Fibroblast of peridontal ligament (primary cell): ENCODE measurements at regions not wholly inside any gene's neighbourhood (a gene's known extent, or its start where the extent isn't known, plus 50 kb on each side); places are given as distances from the start of the nearest gene placed in this dataset.
"Not testable (repeated sequence)": the region's sequence is repeated elsewhere in the genome, so short reads cannot be mapped to it uniquely, and the experiment has no call there.

Experiments used
- DNase-seq: peaks from one replicate; pipeline ENCODE4 v3.0.0-alpha.2; 2010; ENCODE audit errors: extremely low read depth

DNA sequence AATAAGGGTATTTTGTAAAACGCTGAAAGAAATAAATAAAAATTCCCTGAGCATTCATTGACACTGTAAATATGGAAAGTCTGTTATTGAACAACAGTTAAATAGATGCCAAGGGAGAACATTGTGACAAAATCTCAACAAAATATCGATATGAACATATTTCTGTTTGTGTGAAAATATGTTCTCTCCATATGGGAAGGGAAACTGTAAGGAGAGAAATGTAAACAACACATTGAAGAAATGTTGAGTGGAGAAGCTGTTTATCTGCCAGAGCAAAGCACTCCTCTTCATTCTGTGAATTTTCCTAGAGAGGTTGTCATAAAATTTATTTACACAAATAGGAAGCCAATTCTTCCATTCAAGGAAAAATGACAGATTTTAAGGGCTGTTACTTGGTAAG is 57.1 kb upstream of the EOMES start:
- DNase-seq: no peak

DNA sequence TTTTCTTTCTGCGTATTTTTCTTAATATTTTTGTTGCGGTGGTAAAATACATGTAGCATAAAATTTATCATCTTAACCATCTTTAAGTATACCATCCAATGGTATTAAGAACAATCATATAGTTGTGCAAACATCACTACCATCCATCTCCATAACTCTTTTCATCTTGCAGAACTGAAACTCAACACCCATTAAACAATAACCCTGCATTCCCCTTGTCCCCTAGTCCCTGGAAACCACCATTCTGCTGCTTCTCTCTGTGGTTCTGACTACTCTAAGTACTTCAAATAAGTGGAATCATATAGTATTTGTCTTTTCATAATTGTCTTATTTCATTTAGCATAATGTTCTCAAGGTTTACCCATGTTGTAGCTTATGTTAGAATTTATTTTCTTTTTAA is 67.3 kb upstream of the EOMES start:
- no peak for DNase-seq

DNA sequence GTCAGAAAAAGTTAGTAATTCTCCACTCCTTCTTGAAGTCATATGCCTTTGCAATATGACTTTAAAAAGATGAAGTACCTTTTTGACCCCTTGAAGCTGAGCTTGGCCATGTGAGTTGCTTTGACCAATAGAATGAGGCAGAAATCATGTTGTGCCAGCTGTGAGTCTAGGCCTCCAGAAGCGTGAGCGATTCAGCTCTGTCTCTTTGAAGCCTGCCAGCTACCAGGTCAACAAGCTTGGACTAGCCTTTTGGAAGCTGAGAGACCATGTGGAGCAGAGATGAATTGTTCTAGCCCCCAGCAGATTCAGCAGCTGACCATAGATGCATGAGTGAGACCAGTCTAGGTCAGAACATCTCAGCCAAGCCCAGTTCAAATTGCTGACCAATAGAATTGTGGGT is 69.8 kb upstream of the EOMES start:
- DNase-seq: no peak

DNA sequence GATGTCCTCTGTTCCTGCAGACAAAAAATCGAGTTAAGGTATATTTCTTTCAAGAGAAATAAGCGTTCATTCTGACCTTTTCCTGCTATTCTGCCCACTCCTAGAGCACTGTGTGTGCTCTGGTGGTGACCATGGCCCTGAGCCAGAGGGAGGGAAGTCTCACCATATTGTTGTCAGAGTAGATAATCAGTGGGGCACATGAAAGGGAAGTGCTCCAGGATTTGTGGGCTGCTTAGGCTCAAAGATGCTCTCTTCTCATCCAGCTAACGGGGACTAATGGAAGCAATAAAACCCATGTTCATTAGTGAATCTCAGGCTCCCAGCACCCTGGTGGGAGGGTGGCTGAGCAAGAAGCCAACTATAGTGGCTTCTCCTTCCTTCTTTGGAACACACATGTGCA is 70.7 kb upstream of the EOMES start:
- no peak for DNase-seq

GRCh38 chr3:27794211-27794610 is 72.1 kb upstream of the EOMES start:
- DNase-seq: no peak

DNA sequence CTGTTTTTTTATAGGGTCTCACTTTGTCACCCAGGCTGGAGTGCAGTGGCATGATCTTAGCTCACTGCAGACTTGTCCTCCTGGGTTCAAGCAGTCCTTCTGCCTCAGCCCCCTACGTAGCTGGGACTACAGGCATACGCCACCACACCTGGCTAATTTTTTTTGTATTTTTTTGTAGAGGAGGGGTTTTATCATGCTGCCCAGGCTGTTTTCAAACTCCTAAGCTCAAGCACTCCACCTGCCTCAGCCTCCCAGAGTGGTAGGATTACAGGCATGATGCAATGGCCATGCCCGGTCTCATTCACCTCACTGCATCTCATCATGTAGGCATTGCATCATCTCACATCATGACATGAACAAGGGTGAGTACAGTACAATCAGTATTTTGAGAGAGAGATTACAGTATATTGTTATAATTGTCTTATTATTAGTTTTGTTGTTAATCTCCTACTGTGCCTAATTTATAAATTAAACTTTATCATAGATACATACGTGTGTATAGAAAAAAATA is 74.3 kb upstream of the EOMES start:
- no peak for DNase-seq

- no peak for DNase-seq
Measured at GRCh38 chr3:27797773-27798172, 75.7 kb upstream of the EOMES start.

- DNase-seq: no peak
Measured at GRCh38 chr3:27800261-27800660, 78.1 kb upstream of the EOMES start.

GRCh38 chr3:27802425-27802824 is 80.3 kb upstream of the EOMES start:
- DNase-seq: no peak

DNA sequence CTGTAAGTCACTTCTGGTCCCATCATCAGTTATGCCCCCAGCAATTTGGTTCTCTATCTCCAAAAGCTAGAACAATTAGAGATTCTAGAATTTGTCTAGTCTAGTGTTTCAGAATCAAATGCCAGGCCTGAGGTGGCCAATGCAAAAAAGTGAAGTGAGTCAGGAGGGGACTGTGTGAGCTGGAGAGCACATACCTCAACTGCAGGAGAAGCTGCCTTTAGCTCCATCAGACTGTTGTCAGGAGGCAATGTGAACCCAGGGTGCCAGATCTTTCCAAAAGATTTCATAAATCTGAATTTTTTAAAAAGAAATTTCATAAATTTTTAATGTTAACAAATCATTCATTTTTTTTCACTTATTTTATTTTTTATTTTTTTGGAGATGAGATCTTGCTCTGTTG is 80.7 kb upstream of the EOMES start:
- no peak for DNase-seq

DNA sequence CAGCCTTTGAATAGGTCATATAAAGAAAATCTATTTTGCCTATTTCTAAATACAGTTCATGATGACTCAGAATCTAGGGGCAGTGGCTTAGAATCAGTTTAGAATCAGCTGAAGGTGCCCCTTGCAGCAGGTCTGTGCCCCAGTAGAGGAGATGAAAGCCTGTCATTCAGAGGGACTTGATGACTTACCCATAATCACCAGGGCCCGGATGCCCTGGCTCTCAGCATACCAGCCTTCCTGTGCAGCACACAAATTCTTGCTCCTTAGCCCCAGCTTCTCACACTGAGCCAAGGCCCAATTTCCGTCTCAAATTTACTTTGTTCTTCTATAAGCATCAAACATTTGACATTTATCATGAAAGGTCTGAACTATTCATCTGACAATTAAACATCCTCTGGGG is 83.2 kb upstream of the EOMES start:
- no peak for DNase-seq

DNA sequence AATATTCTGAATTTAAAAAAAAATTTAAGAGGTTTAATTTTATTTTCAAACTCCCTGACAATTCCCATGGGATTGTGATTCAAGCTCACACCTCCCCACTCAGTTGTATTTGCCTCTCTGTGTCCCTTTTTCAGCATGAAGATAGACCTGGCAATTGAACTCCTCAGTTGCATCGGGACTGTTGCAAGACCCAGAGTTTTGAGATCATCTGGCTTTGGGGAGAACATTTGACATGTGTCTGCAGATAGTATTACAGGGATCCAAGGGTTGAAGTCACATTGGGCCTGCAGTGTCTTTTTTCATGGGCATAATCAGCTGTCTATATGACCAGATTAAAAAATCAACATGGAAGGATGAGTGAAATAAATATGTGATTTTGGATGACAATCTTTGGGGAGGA is 91.1 kb upstream of the EOMES start:
- no peak for DNase-seq

DNA sequence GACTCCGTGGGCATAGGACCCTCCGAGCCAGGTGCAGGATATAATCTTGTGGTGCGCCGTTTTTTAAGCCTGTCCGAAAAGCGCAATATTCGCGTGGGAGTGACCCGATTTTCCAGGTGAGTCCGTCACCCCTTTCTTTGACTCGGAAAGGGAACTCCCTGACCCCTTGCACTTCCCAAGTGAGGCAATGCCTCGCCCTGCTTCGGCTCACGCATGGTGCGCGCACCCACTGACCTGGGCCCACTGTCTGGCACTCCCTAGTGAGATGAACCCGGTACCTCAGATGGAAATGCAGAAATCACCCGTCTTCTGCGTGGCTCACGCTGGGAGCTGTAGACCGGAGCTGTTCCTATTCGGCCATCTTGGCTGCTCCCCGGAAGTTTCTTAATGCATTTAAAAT is 99.5 kb upstream of the EOMES start:
- not testable (repeated sequence) for DNase-seq

GRCh38 chr3:27824312-27825200 is 102.4 kb upstream of the EOMES start:
- no peak for DNase-seq

DNA sequence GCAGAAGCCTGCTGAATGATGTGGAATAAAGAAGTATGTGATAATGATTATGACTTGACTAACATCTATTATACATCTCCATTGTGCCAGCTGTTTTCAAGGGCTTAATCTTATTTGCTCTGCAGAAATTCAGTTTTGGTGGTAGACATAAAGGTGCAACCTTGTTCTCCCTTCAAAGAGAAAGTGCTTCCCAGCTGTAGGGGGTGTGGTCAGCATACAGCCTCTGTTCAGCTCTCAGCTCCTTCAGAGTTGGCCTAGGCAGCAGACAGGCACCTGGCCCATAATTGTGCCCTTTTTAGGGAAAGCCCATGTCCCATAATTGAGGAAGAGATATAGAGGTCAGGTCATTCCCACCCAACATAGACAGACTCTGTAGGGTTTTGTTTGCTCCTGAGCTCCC is 104.3 kb upstream of the EOMES start:
- DNase-seq: no peak

- DNase-seq: no peak
Measured at GRCh38 chr3:27827041-27827440, 104.9 kb upstream of the EOMES start.

GRCh38 chr3:27840807-27841594 is 118.9 kb upstream of the EOMES start:
- DNase-seq: no peak

DNA sequence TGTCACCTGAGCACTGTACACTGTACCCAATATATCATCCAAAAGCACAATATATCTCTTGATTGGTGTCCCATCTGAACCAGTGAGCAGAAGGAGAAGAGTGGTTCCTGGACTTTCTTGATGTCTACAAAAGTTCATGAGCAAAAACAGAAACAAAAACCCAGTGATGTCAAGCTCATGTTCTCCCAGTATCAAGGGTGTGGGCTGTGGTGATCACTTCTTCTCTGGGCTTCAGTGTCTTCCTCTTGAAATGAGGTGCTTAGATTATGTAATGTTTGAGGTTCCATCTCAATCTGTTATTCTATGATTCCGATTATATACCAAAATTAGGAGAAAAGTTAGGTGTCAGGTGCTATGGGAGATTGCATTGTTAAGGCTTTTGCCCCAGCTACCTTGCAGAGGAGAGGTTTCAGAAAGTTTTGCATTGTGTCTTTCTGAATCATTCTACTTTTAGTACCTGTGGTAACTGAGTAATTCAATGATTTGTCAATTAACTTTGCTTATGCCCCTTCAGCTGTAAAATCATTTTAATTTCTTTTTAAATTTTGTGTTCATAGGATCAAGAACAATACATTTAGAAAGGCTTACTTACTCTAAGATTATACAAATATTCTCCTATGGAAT is 122.0 kb upstream of the EOMES start:
- no peak for DNase-seq

DNA sequence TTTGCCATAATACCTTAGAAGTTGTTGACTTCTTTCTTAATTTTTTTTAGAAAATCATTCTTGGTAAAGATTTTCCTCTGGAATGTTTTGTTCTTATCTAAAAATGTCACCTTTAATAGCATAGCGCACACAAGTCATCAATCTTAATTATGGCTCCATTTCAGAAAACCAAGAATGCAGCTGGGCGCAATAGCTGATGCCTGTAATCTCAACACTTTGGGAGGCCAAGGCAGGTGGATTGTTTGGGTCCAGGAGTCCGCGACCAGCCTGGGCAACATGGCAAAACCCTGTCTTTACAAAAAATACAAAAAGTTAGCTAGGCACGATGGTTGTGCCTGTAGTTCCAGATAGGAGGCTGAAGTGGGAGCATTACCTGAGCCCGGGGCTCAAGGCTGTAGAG is 125.6 kb upstream of the EOMES start:
- no peak for DNase-seq

DNA sequence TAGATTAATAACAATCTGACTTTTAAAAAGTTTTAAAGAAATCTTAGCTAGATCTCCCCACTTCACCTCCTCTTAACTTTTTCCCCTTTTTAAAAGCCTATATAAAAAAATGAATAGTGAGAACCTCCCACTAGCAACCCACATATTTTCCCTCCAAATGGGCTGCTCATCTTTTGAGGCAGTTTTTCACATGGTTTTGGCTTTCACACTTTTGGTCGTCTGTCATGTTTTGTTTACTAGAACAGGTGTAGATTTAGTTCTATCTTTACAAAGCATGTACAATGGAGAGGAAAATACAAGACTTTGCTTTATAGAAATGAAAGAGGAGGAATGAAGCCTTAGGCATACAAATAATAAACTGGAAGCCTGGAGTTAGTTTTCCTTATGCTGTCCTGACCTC is 126.7 kb upstream of the EOMES start:
- no peak for DNase-seq

DNA sequence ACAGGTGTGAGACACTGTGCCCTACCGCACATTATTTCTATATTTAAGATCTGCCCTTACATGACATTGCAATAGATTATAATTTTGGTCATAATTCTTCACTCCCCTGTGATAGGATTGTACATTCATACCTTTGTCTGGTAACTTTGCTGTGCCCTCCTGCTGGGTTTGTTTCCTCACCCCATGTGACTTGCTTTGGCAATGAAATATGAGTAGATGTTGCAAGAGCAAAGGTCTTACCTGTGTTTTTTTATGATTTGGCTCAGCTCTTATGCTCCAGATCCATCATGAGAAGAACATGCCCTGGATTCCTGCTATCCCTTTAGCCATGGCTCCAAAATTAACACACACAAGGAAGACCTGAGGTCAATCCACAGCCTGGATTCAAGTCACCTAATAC is 137.7 kb upstream of the EOMES start:
- no peak for DNase-seq
